Transverse colon (tissue), 4 donors: ENCODE measurements at regions not wholly inside any gene's neighbourhood (a gene's known extent, or its start where the extent isn't known, plus 50 kb on each side); places are given as distances from the start of the nearest gene placed in this dataset.
"Not testable (repeated sequence)": the region's sequence is repeated elsewhere in the genome, so short reads cannot be mapped to it uniquely, and the experiment has no call there.

Experiments
- DNase-seq: peaks from one replicate; pipeline ENCODE4 v3.0.0-alpha.2; 2019
- H3K27ac ChIP-seq, 4 donors: fragments of 200-600 bp; sonication (generic); 2 replicates each; pipeline ENCODE4 v1.5.1; 2016 to 2018; ENCODE audit warnings: inconsistent platforms in 4 of 4
- H3K27me3 ChIP-seq: fragments of 200-600 bp; sonication (generic); 2 replicates; pipeline ENCODE4 v1.5.1; 2017; ENCODE audit warnings: inconsistent platforms
- H3K36me3 ChIP-seq, 4 donors: fragments of 200-600 bp; sonication (generic); 2 replicates each; pipeline ENCODE4 v1.5.1; 2017 to 2019; ENCODE audit warnings: inconsistent platforms in 4 of 4
- H3K4me1 ChIP-seq, 4 donors: fragments of 200-600 bp; sonication (generic); 2 replicates each; pipeline ENCODE4 v1.5.1; 2017 to 2020; ENCODE audit warnings: inconsistent platforms in 4 of 4
- H3K4me3 ChIP-seq, 4 donors: fragments of 200-600 bp; sonication (generic); 1 replicate in 1 of 4; 2 replicates in 3 of 4; pipeline versions ENCODE4 v1.5.1 to v1.6.1; 2017 to 2019; ENCODE audit warnings: inconsistent platforms in 4 of 4
- H3K9me3 ChIP-seq, 2 donors: fragments of 200-600 bp; sonication (generic); 2 replicates each; pipeline ENCODE4 v1.5.1; 2017 to 2019; ENCODE audit warnings: inconsistent platforms in 2 of 2
- EP300 ChIP-seq: sonication (generic); formaldehyde crosslinking; IDR thresholded peaks from one replicate; pipeline ENCODE4 v1.6.1; 2017; ENCODE audit warnings: antibody characterized with exemption, low read depth
- POLR2A ChIP-seq: fragments of 450-650 bp; IDR thresholded peaks from one replicate; pipeline ENCODE4 v1.6.1; 2016; ENCODE audit warnings: antibody characterized with exemption, mild to moderate bottlenecking, moderate library complexity
- POLR2AphosphoS5 ChIP-seq, 3 donors: sonication (generic); formaldehyde crosslinking; IDR thresholded peaks; one replicate each; pipeline ENCODE4 v1.6.1; 2016; ENCODE audit warnings: antibody characterized with exemption in 3 of 3
- WGBS, 2 donors: methylation state at CpG; one replicate each; pipeline ENCODE4 v1.1.5; 2018; ENCODE audit warnings: low coverage in 1 of 2; 5-methylcytosine and 5-hydroxymethylcytosine counted together
- in situ Hi-C, 4 donors: fragments of 200-750 bp; cut with MboI; loops; one replicate each; pipeline versions ENCODE4 v1.15.0 to v1.15.1; 2017; ENCODE audit warnings: low sequenced_read_pairs in 3 of 4, low pct_ligation_motif_present in 1 of 4, low pct_unique_long_range_greater_than_20kb in 1 of 4
- intact Hi-C: fragments of 100-400 bp; cut with DNase I; formaldehyde crosslinking; loops from one replicate; pipeline ENCODE4 v1.15.1; 2023; ENCODE audit warnings: low total_unique reads
- TF ChIP-seq, protein P1 (sequence below), 5 experiments: fragments of 200-600 bp in 3 of 5; fragments of 450-650 bp in 2 of 5; sonication (generic) in 3 of 5; IDR thresholded peaks; 1 replicate in 2 of 5; 2 replicates in 3 of 5; pipeline ENCODE4 v1.5.1; 2016 to 2017; ENCODE audit warnings: antibody characterized with exemption in 5 of 5, inconsistent platforms in 3 of 5, mild to moderate bottlenecking in 2 of 5, moderate library complexity in 1 of 5

DNA sequence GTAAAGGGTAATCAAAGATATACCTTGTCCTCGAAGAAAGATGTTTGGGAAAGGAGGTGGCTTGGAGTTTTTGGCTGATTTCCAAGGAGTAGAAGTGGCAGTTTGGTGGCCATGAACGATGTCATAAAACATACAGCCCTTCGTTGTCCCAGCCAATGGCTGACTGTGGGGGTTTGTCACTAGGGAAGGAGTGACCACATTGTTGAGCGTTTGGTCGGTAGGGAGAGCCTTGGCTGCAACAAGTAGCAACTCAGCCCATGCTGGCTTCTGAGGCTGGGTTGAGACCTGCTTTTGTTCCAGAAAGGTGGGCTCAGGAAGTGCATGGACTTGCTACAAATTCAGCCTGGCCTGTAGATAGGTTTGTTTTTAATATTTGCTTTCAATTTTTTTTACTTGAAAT is 128.3 kb downstream of the BOD1 start:
- Histone ChIP-seq H3K27me3 (no peaks in the 10 kb centered on the region), H3K9me3 (no peaks in the 10 kb centered on the region), H3K27ac (no peak overlapping the region), H3K36me3 (no peaks in the 10 kb centered on the region), H3K4me3 (no peak overlapping the region), H3K4me1 (no peaks in the 10 kb centered on the region)
- TF ChIP-seq POLR2A (no peak), POLR2AphosphoS5 (IDR thresholded peaks at IDR 0.05) (no peak), EP300 (no peak)
- TF ChIP-seq, protein P1, sequence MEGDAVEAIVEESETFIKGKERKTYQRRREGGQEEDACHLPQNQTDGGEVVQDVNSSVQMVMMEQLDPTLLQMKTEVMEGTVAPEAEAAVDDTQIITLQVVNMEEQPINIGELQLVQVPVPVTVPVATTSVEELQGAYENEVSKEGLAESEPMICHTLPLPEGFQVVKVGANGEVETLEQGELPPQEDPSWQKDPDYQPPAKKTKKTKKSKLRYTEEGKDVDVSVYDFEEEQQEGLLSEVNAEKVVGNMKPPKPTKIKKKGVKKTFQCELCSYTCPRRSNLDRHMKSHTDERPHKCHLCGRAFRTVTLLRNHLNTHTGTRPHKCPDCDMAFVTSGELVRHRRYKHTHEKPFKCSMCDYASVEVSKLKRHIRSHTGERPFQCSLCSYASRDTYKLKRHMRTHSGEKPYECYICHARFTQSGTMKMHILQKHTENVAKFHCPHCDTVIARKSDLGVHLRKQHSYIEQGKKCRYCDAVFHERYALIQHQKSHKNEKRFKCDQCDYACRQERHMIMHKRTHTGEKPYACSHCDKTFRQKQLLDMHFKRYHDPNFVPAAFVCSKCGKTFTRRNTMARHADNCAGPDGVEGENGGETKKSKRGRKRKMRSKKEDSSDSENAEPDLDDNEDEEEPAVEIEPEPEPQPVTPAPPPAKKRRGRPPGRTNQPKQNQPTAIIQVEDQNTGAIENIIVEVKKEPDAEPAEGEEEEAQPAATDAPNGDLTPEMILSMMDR (IDR thresholded peaks at IDR 0.05) = no peak
- 49% methylated on average over 5 of the region's 5 CpGs; no CpG with 5 or more reads in 1 of the 2 donors for WGBS, 2 donors
- DNase-seq = no peak
- intact Hi-C loops = no loop called here
- in situ Hi-C loops = no loop called here

DNA sequence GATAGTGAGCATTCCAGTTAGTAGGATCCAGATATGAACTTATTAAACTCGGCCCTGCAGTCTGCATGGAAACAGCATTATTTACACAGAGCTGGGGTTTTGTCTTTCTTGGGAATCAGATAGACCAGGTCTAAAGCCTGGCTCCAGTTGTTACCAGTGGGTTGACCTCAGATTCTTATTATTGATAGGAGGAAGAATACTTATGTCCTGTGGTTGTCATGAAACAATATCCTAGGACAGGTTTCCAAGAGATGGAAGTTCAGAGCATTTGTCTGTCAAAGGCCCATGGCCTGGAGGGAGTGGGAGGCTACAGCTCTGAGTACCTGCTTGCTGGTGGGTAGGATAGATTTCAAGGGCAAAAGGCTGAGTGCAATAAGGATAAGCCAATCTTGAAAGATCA is 129.2 kb downstream of the BOD1 start:
- H3K27me3 ChIP-seq = no peaks in the 10 kb centered on the region
- WGBS, 2 donors = 68 to 79% methylated on average over 1 of the region's 1 CpG
- no peaks in the 10 kb centered on the region for H3K4me1 ChIP-seq
- no peak for DNase-seq
- H3K27ac ChIP-seq = peak overlapping the region in 2 of 4 donors; percentile 34 to 54
- TF ChIP-seq EP300 (no peak), POLR2AphosphoS5 (IDR thresholded peaks at IDR 0.05) (no peak), POLR2A (no peak)
- TF ChIP-seq, protein P1 (IDR thresholded peaks at IDR 0.05) = no peak
- H3K36me3 ChIP-seq = no peaks in the 10 kb centered on the region
- intact Hi-C loops = no loop called here
- H3K4me3 ChIP-seq = no peak overlapping the region
- H3K9me3 ChIP-seq = no peaks in the 10 kb centered on the region
- in situ Hi-C loops = no loop called here

DNA sequence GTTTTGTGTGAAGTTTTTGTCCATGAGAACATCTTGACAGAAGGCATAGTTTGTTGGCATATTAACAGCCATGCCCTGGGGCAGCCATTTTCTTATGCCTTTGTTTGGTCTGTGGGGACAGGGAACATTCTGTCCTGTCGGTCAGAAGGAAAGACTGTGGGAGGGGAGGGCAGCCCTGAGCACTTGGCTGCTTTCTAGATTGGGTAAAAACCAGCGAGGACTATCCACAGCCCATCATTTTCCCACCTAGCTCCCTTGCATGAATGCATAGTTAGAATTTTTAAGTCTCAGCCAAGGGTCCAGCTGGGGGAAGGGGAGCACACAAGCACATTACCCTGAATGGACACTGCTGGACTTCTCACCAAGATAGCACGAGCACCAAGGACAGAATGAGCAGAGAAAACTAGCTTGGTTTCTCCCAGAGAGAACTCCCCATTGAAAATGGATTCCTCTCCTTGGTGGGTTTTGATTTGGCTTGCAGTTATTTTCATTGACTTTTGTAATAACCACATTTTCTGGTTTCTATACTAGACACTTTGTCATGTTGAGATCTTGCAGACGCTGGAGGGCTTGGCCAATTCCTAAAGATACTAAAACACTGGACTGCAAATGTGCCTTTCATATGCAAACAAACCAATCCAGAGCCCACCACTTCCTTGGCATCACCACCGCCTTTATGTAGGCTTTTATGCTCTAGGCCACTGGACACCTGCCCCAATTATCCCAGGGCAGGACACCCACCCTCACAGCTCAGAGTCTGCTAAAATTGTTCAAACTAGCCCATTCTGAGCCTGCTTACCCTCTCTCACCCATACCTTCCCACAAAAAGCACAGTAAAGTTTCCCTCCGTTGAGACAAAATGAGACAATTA is 129.9 kb downstream of the BOD1 start:
- peak overlapping the region in 3 of 4 donors; percentile 34 to 54 (median 39) for H3K27ac ChIP-seq

DNA sequence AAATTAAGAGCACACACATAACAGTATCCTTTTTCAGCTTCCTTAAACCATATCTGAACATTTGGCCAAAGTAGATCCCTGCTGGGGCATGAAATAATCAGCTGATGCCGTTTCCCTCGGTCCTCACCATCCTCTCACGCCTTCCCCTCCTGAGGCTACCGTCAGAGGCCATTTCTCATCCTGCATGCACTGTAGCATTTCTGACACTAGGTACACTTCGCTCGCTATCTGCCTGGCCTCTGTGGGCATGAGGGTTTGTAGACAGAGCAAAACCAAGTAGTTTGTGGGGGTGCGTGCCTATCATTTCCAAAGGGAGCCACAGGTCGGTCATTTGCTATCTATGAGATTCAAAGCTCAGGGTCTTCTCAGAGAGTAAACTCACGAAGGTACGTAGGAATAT is 131.9 kb downstream of the BOD1 start:
- no peak for TF ChIP-seq EP300
- TF ChIP-seq, protein P1 (IDR thresholded peaks at IDR 0.05) = no peak
- TF ChIP-seq POLR2AphosphoS5 (IDR thresholded peaks at IDR 0.05) = no peak
- TF ChIP-seq POLR2A = no peak
- Histone ChIP-seq H3K27me3 (no peaks in the 10 kb centered on the region), H3K9me3 (no peaks in the 10 kb centered on the region), H3K4me3 (no peak overlapping the region), H3K27ac (no peak overlapping the region), H3K4me1 (no peaks in the 10 kb centered on the region), H3K36me3 (no peaks in the 10 kb centered on the region)
- in situ Hi-C loops (no loop called here), intact Hi-C loops (no loop called here)
- DNase-seq = no peak
- 81 to 84% methylated on average over 4 to 10 of the region's 10 CpGs for whole genome bisulfite sequencing, 2 donors

More for the DNA sequence above, 129.9 kb downstream of the BOD1 start:
- DNase-seq = no peak
- in situ Hi-C loops = no loop called here
- Histone ChIP-seq H3K27me3 (no peaks in the 10 kb centered on the region), H3K9me3 (no peaks in the 10 kb centered on the region), H3K36me3 (no peaks in the 10 kb centered on the region), H3K4me1 (no peaks in the 10 kb centered on the region), H3K4me3 (no peak overlapping the region)
- TF ChIP-seq, protein P1 (IDR thresholded peaks at IDR 0.05) = no peak
- TF ChIP-seq POLR2AphosphoS5 (IDR thresholded peaks at IDR 0.05) (peak in 2 of 3 donors; percentile 62), EP300 (no peak), POLR2A (no peak)
- intact Hi-C loops = no loop called here
- 46 to 50% methylated on average over 3 to 6 of the region's 6 CpGs for WGBS, 2 donors

DNA sequence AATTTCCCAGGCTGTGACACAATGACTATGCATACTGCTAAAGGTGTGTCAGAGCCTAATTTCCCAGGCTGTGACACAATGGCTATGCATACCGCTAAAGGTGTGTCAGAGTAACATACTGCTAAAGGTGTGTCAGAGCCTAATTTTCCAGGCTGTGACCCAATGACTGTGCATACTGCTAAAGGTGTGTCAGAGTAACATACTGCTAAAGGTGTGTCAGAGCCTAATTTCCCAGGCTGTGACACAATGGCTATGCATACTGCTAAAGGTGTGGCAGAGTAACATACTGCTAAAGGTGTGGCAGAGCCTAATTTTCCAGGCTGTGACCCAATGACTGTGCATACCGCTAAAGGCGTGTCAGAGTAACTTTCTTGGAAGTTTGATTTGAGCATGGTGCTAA is 132.9 kb downstream of the BOD1 start:
- DNase-seq, H3K27me3 ChIP-seq, in situ Hi-C loops, H3K4me3 ChIP-seq, H3K4me1 ChIP-seq, intact Hi-C loops, H3K9me3 ChIP-seq, H3K27ac ChIP-seq, H3K36me3 ChIP-seq: not testable (repeated sequence)
- WGBS, 2 donors = 60 to 62% methylated on average over 2 to 3 of the region's 3 CpGs
